GM19035 (cell line): ENCODE measurements at regions not wholly inside any gene's neighbourhood (a gene's known extent, or its start where the extent isn't known, plus 50 kb on each side); places are given as distances from the start of the nearest gene placed in this dataset.
"Not testable (repeated sequence)": the region's sequence is repeated elsewhere in the genome, so short reads cannot be mapped to it uniquely, and the experiment has no call there.

ENCODE experiments used
- ATAC-seq: cut with Tn5 transposase; IDR thresholded peaks from one replicate; pipeline ENCODE4 v1.9.1; 2021; ENCODE audit not compliant: unreplicated experiment

DNA sequence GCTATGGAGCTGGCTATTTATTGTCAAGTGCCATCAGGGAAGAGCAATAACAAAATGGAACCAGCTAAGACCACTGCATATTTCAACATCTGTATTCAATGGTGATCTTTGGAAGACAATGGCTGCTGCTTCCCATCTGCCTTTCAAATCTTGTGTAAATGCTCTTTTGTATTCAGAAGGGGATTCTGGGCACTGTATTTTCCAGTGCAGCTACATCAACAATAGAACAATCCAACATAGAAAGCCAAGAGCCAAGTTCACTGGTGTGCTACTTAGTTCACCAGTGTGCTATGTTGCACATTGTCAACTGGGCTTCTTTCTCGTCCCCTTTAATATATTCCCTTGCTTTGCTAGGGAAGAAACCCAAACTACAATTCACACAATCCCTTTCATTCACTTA is 128.8 kb upstream of the OR4E1 start:
- no peak for ATAC-seq

DNA sequence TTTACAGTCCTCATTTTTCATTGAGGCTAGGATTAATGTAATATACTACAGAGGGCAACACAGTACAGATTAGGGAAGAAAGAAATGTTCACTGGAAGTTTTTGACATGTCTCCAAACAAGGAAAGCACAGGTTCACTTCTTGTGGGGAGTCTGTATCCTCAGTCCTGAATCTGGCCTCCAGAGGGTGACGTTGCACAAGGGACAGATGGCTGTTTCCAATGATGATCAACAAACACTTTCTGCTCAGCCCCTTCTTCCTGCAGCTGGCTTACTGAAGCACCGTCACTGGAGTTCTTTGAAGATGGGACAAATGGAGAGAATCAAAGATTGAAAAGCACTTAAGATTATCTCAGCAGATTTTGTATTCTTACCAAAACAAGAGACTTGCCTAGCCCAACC is 123.3 kb upstream of the OR4E1 start:
- ATAC-seq: no peak

DNA sequence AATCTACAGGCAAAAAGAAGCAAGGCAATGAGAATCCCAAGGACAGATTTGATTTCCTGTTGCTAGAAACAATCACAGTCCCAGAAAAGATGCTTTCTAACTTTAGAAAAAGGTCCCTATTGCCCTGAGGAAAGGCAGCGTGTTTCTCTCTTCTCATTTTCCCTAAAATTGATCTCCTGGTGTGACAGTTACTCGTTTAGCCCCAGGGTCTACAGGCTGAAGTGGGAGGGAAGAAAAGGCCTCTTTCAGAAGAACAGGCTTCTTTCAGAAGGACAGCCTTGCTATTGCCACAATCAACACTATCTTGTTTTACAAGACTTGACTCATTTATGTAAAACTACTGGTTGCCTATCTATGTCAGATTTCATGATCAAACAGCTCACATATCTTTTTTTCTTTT is 121.8 kb upstream of the OR4E1 start:
- no peak for ATAC-seq

DNA sequence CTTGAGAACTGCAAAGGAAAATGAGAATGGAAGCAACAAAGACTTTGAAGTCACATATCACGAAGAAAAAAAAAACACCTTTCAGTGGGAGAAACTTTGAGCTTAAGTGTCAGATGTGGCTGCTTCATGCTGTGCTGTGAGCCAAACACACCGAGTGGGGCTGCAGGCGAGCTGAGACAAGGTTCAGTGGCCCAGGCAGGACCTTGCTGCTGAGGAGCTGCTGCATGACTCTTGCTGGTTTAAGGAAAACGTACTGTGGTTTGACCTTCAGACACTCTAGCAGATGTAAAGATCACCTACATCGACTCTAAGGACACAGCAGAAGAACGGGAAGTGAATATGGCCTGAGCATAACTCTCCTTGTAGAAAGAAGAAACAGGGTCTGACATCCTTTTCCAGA is 118.1 kb upstream of the OR4E1 start:
- ATAC-seq: no peak

DNA sequence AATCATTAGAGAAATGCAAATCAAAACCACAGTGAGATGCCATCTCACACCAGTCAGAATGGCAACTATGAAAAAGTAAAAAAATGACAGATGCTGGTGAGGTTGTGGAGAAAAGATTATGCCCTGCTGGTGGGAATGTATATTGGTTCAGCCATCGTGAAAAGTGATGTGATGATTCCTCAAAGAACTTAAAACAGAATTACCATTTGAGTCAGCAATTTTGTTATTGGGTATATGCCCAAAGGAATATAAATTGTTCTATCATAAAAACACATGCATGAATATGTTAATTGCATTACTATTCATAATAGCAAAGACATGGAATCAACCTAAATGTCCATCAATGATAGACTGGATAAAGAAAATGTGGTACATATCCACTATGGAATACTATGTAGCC is 115.1 kb upstream of the OR4E1 start:
- not testable (repeated sequence) for ATAC-seq

DNA sequence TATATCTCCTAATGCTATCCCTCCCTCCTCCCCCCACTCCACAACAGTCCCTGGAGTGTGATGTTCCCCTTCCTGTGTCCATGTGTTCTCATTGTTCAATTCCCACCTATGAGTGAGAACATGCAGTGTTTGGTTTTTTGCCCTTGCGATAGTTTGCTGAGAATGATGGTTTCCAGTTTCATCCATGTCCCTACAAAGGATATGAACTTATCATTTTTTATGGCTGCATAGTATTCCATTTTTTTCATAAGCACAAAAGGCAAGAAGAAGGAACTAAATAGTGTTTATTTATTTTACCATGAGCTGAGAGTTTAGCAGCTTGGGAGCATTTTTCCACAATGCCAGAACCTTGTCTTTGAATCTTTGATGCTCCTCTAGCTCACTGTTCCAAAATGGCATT is 113.6 kb upstream of the OR4E1 start:
- ATAC-seq: not testable (repeated sequence)

DNA sequence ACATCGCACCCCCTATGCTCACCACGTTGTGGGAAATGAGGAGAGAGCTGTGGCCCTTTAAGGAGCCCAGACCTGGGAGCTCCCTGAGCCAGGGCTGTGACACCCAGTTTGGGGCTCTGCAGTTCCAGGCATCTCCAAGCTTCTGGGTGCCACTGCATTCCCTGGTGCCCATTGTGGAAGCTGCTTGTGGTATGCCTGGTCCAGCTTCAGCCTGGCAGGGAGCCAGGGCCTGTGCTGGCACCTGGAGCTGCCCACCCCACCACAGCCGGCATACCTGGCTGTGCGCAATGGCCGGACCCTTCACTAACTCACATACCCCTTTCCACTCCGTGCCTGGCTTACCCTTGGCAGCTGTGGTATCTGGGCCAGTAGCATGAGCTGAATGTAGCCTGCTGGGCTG is 107.9 kb upstream of the OR4E1 start:
- no peak for ATAC-seq

DNA sequence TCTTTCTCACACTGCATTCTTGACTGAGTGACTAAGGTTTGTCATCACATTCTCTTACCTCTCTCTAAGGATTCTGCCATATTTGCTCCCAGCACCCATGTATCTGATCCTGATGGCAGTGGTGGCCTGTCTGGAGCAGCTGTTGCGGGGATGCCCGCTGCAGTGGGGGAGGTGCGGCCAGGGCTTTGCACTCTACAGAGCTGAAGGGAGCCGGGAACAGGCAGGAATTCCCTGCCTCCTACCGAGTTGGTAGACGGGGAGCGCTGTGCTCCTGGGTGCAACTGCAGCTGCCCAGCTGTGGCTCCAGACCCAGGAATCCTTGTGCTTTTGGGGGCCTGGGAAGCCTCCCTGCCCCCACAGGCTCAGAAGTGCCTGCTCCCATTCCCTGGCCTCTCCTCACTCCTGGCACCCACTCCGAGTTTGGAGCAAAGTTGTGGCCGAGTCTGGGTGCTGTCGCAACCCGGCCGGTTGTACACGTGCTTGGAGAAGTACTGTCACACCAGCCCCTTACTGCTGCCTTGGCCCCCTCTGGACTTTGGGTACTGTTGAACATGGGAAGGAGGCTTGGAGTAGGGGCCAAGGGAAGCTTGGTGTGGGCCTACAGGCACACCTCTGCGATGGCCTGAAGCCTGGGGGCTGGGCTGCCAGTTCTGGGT is 106.9 kb upstream of the OR4E1 start:
- ATAC-seq: no peak

DNA sequence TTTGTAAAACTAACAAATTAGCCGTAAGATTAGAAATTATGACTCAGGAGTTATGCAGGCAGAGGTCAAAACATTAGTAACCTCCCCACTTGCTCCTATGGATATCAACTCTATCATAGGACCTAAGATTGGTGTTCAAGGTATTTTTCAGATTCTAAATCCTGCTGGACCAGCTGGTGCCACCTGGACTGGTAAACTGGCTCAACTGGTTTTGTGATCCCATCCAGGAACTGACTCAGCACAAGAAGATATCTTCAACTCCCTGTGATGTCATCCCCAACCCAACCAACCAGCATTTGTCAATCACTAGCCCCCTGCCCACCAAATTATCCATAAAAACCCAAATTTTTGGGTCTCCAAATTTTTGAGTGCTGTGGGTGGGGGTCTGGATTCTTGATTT is 98.1 kb upstream of the OR4E1 start:
- ATAC-seq: no peak

DNA sequence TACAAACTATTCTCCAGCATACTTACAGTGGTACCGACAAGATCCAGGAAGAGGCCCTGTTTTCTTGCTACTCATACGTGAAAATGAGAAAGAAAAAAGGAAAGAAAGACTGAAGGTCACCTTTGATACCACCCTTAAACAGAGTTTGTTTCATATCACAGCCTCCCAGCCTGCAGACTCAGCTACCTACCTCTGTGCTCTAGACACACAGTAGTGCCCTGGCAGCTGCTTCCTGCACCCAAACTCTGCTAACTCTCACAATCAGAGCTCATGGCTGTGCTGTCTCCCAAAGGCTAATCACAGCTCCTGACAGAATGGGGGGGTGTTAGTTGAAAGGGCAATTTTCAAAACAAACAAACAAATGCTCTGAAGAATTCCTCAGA is 95.2 kb upstream of the OR4E1 start:
- ATAC-seq: no peak

DNA sequence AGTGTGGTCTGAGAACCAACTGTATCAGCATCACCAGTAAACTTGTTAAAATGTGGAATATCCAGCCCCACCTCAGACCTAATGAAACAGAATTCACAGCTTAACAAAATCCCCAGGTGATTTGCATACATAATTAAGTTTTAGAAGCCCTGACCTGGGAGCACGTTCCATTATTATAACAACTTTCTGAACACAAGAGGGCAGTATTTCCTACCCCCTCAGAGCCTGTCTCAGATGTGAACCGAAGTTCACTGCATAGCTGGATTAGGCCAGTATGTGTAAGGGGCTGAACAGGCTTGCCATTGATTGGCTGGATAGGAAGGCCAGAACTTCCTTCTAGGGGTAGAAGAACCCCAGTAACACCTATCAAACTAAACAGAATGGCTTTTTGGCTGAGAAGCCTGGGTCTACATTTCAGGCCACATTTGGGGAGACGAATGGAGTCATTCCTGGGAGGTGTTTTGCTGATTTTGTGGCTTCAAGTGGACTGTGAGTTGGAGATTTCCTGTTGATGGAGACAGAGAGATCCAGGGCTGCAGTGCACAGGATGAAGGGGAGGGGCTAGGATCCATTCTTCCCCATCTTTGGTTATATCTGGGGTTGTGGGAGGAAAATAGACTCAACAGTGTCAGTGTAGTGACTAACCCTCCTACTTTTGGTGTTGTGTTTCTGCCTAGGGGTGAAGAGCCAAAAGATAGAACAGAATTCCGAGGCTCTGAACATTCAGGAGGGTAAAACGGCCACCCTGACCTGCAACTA is 94.7 kb upstream of the OR4E1 start:
- ATAC-seq: no peak

DNA sequence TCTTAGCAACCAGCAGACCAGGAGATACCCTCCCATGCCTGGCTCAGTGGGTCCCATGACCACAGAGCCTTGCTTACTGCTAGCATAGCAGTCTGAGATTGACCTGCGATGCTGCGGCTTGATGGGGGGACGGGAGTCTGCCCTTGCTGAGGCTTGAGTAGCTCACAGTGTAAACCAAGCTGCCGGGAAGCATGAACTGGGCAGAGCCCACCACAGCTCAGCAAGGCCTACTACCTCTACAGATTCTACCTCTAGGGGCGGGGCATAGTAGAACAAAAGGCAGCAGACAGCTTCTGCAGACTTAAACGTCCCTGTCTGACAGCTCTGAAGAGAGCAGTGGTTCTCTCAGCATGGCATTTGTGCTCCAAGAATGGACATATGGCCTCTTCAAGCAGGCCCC is 86.7 kb upstream of the OR4E1 start:
- not testable (repeated sequence) for ATAC-seq

DNA sequence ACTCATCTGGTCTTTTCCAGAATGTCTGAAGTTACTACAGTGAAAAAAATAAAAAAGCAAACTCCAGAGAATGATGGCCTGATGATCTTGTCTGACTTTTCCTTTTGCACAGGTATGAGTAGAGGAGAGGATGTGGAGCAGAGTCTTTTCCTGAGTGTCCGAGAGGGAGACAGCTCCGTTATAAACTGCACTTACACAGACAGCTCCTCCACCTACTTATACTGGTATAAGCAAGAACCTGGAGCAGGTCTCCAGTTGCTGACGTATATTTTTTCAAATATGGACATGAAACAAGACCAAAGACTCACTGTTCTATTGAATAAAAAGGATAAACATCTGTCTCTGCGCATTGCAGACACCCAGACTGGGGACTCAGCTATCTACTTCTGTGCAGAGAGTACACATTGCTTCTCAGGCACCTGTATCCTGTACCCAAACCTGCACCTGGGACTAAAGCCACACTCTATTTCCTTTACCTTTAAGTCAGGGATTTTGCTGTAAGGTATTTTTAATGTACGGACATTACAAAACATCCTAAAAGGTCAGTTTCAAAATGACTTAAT is 75.8 kb upstream of the OR4E1 start:
- ATAC-seq: no peak

DNA sequence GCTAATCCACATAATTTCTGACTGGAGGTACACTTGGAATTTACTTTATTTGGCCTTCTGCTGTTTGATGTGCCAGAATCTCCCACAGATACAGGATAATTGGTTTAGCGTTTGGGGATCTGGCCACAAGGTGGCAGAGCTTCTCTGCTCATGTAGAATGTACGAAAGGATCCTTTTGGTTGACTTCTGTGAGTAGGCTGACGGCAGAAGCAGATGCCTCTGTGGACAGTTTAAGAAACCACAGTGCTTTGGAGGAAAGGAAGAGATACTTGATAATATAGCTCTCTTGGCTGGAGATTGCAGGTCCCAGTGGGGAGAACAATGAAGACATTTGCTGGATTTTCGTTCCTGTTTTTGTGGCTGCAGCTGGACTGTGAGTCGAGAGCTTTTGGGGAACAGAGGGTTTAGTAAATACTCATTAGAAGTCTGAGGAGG is 75.3 kb upstream of the OR4E1 start:
- ATAC-seq: no peak

DNA sequence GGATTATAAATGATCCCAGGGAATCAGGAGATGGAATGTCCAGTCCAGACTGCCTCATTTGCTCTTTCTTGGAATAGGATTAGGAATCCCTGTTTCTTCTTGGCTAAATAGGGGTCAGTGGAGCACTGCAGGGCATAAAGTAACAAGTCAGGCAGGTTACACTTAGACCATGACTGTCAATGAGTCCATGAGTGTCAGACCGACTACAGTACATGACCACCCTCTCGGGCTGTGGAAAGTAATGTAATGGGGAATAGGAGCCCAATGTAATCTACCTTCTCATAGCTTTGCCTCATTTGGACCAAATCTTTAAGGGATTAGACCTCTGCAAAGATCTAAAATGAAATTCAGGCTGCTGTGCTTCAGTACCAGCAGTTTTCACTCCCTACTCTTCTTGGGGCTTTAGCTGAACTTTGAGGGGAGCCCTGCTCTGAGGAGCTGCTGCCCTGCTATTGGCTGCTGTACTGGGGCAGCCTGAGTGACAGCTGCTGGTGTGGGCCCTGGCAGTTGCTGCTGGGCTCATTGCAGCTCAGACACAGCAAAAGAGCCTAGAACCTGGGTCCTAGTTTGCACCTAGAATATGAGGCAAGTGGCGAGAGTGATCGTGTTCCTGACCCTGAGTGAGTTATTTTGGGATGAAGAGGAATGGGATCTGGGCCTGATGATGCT is 62.2 kb upstream of the OR4E1 start:
- ATAC-seq: no peak

DNA sequence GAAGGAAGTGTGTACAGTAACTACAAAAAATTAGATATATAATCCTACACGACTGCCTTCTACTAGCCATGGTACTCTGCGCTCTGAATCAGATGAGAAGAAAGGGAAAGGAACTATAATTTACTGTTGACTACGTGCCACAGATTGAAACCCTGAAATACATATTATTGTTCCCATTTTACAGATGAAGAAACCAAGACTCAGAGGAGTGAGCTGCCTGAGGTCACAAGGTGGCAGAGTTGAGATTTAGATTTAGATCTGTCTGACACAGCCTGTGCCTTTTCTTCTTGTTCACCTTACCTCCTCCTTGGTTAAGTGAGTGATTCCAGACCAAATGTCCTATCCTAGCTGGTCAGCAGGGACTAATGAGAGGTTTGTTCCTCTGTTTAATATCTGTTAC is 61.6 kb upstream of the OR4E1 start:
- ATAC-seq: no peak

DNA sequence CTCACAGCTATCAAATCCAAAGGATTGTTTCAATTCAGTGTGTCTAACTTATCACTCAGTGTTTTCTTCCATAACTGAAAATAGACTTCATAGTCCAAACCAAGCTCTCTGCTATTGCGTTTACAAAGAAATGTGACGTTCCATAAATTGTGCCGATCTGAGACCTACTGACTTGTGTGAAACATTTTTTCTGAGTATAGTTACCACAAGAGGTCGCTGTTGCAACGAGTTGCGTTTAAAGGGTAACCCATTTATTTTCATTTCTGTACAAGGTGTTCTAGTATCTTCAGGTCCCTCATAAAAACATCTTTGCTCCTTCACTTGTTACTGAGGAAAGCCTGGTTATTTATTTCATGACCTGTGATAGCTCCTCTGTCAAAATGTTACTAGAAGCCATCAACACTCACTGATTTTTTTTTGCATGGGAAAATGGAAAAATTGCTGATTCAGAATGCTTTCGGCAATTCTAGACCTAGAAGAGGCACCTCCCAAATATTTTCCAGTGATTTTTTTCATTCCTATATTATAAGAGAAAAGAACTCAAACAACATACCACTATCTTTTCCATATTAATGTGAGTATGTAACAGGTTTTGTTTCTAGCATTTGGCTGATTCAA is 60.9 kb upstream of the OR4E1 start:
- no peak for ATAC-seq

DNA sequence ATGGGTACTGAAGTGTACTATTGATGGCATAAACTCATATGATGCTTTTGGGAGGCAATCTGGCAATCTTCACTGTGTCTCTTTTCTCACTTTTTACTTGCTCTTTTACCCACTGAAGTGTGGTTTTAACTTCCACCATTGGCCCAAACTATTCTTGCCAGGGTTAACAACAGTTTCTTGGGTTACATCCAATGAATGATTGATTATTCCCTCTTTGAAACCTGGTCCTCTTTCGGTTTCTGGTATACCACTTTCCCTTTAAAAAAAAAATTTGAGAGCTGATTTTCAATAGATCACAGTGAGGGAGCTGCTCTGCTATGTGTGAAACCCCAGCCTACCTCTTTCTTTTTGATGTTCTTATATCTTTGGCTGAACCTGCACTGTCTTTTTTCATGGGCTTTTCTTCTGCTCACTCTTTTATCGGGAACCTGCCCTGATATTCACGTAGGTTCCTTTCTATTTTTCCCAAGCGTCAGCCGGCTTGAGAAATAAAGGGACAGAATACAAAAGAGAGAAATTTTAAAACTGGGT is 56.1 kb upstream of the OR4E1 start:
- ATAC-seq: no peak

DNA sequence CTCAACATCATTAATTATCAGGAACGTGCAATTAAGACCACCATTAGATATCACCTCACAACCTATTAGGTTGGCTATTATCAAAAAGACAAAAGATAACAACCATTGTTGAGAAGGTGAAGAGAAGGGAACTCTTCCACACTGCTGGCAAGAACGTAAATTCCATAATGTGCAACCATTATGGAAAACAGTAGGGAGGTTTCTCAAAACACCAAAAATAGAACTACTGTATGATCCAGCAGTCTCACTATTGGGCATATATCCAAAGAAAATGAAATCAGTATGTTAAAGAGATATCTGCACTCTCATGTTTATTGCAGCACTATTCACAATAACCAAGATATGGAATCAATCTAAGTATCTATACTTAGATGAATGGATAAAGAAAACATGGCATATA is 51.6 kb upstream of the OR4E1 start:
- no peak for ATAC-seq

DNA sequence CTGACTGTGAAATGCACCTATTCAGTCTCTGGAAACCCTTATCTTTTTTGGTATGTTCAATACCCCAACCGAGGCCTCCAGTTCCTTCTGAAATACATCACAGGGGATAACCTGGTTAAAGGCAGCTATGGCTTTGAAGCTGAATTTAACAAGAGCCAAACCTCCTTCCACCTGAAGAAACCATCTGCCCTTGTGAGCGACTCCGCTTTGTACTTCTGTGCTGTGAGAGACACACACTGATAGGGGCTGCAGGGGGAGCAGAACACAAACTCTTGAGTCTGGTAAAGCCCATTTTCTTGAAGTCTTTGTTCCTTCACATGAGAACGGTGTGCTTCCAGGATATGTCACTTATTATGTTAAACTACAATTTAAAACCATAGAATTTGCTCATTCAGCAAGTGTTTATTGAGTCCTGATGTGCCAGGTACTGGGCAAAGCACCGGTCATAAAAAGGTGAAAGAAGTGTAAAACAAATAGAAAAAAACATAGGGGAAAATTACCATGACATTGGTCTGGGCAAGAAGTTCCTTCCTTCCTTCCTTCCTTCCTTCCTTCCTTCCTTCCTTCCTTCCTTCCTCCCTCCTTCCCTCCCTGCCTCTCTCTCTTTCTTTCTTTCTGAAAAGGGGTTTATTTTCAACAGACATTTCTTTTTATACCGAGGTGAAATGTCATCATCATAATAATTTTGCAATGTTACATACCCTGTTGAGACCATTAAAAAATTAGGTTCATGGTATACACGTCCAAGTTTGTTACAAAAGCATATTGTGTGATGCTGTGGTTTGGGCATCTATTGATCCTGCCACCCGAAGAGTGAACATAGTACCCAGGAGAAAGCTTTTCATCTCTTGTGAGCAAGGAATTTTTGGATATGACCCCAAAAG is 50.7 kb upstream of the OR4E1 start:
- no peak for ATAC-seq
